C4-2B (cell line): ENCODE measurements at regions not wholly inside any gene's neighbourhood (a gene's known extent, or its start where the extent isn't known, plus 50 kb on each side); places are given as distances from the start of the nearest gene placed in this dataset.

Experiments used
- ZFX ChIP-seq: fragments of 450-650 bp; IDR thresholded peaks from 2 replicates; pipeline ENCODE4 v1.6.1; 2017
- TF ChIP-seq, protein P1 (sequence below): fragments of 450-650 bp; conservative IDR thresholded peaks from 2 replicates; pipeline ENCODE4 v1.5.1; 2017; ENCODE audit warnings: mild to moderate bottlenecking

DNA sequence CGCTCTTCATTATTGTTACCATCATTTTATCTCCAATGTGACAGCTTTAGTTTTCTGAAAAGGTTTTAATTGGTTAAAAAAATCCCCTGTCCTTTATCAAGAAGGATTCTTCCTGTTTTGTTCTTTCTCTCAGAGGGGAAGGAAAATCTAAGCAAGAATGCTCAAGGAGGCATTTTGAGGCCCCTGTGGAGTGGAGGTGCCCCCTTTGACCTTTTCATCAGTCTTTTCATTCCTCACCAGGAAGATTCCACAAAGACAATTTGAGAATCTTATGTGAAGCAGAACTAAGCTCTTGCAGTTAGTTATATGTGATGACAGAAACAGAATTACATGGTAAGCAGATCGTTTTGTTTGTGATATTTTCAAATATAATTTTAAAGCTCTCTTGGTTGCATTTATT lies 489.6 kb downstream of the MAN2A1 start:
- TF ChIP-seq, protein P1, sequence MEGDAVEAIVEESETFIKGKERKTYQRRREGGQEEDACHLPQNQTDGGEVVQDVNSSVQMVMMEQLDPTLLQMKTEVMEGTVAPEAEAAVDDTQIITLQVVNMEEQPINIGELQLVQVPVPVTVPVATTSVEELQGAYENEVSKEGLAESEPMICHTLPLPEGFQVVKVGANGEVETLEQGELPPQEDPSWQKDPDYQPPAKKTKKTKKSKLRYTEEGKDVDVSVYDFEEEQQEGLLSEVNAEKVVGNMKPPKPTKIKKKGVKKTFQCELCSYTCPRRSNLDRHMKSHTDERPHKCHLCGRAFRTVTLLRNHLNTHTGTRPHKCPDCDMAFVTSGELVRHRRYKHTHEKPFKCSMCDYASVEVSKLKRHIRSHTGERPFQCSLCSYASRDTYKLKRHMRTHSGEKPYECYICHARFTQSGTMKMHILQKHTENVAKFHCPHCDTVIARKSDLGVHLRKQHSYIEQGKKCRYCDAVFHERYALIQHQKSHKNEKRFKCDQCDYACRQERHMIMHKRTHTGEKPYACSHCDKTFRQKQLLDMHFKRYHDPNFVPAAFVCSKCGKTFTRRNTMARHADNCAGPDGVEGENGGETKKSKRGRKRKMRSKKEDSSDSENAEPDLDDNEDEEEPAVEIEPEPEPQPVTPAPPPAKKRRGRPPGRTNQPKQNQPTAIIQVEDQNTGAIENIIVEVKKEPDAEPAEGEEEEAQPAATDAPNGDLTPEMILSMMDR = no peak
- no peak for TF ChIP-seq ZFX
